ENCODE measurements at regions not wholly inside any gene's neighbourhood (a gene's known extent, or its start where the extent isn't known, plus 50 kb on each side); places are given as distances from the start of the nearest gene placed in this dataset.

- TF ChIP-seq ZFP3 (CRISPR knock-in tag; IDR thresholded peaks at IDR 0.05) = no peak
These were observed 582.0 kb upstream of the TUSC1 start (continued) for GRCh38 chr9:26260238-26260637.

GRCh38 chr9:26247861-26248260 is 569.6 kb upstream of the TUSC1 start:
- TF ChIP-seq TCF4 (CRISPR knock-in tag; IDR thresholded peaks at IDR 0.05; ENCODE audit: borderline replicate concordance) (no peak), BACH2 (CRISPR knock-in tag; IDR thresholded peaks at IDR 0.05; ENCODE audit: borderline replicate concordance) (no peak), ISL1 (CRISPR knock-in tag; IDR thresholded peaks at IDR 0.05) (no peak), RARB (CRISPR knock-in tag; IDR thresholded peaks at IDR 0.05) (no peak), TOX (CRISPR knock-in tag; IDR thresholded peaks at IDR 0.05; ENCODE audit: borderline replicate concordance) (no peak), ZNF70 (CRISPR knock-in tag; IDR thresholded peaks at IDR 0.05) (no peak), SNAI2 (CRISPR knock-in tag; IDR thresholded peaks at IDR 0.05) (no peak), PATZ1 (CRISPR knock-in tag; IDR thresholded peaks at IDR 0.05; ENCODE audit: borderline replicate concordance) (no peak), CSDC2 (CRISPR knock-in tag; IDR thresholded peaks at IDR 0.05) (no peak), ZNF565 (CRISPR knock-in tag; conservative IDR thresholded peaks at IDR 0.05; ENCODE audit: low read depth) (no peak), OSR1 (CRISPR knock-in tag; IDR thresholded peaks at IDR 0.05) (no peak), ESRRG (CRISPR knock-in tag; IDR thresholded peaks at IDR 0.05) (no peak), ZFP3 (CRISPR knock-in tag; IDR thresholded peaks at IDR 0.05) (no peak), GLIS3 (CRISPR knock-in tag; IDR thresholded peaks at IDR 0.05) (no peak), ZNF8 (CRISPR knock-in tag; IDR thresholded peaks at IDR 0.05) (no peak), ARNTL (CRISPR knock-in tag; IDR thresholded peaks at IDR 0.05; ENCODE audit: borderline replicate concordance, low read depth) (no peak)
- TF ChIP-seq, protein P1, sequence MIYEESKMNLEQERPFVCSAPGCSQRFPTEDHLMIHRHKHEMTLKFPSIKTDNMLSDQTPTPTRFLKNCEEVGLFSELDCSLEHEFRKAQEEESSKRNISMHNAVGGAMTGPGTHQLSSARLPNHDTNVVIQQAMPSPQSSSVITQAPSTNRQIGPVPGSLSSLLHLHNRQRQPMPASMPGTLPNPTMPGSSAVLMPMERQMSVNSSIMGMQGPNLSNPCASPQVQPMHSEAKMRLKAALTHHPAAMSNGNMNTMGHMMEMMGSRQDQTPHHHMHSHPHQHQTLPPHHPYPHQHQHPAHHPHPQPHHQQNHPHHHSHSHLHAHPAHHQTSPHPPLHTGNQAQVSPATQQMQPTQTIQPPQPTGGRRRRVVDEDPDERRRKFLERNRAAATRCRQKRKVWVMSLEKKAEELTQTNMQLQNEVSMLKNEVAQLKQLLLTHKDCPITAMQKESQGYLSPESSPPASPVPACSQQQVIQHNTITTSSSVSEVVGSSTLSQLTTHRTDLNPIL (CRISPR knock-in tag; IDR thresholded peaks at IDR 0.05; ENCODE audit: low read depth) = no peak
- TF ChIP-seq, protein P2, sequence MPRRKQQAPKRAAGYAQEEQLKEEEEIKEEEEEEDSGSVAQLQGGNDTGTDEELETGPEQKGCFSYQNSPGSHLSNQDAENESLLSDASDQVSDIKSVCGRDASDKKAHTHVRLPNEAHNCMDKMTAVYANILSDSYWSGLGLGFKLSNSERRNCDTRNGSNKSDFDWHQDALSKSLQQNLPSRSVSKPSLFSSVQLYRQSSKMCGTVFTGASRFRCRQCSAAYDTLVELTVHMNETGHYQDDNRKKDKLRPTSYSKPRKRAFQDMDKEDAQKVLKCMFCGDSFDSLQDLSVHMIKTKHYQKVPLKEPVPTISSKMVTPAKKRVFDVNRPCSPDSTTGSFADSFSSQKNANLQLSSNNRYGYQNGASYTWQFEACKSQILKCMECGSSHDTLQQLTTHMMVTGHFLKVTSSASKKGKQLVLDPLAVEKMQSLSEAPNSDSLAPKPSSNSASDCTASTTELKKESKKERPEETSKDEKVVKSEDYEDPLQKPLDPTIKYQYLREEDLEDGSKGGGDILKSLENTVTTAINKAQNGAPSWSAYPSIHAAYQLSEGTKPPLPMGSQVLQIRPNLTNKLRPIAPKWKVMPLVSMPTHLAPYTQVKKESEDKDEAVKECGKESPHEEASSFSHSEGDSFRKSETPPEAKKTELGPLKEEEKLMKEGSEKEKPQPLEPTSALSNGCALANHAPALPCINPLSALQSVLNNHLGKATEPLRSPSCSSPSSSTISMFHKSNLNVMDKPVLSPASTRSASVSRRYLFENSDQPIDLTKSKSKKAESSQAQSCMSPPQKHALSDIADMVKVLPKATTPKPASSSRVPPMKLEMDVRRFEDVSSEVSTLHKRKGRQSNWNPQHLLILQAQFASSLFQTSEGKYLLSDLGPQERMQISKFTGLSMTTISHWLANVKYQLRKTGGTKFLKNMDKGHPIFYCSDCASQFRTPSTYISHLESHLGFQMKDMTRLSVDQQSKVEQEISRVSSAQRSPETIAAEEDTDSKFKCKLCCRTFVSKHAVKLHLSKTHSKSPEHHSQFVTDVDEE (CRISPR knock-in tag; IDR thresholded peaks at IDR 0.05) = no peak
- TF ChIP-seq, protein P3, sequence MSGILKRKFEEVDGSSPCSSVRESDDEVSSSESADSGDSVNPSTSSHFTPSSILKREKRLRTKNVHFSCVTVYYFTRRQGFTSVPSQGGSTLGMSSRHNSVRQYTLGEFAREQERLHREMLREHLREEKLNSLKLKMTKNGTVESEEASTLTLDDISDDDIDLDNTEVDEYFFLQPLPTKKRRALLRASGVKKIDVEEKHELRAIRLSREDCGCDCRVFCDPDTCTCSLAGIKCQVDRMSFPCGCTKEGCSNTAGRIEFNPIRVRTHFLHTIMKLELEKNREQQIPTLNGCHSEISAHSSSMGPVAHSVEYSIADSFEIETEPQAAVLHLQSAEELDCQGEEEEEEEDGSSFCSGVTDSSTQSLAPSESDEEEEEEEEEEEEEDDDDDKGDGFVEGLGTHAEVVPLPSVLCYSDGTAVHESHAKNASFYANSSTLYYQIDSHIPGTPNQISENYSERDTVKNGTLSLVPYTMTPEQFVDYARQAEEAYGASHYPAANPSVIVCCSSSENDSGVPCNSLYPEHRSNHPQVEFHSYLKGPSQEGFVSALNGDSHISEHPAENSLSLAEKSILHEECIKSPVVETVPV (CRISPR knock-in tag; IDR thresholded peaks at IDR 0.05) = no peak
- ATAC-seq = no peak

GRCh38 chr9:26244661-26245451 is 566.6 kb upstream of the TUSC1 start:
- TF ChIP-seq ISL1 (CRISPR knock-in tag; IDR thresholded peaks at IDR 0.05) (peak; percentile 51; the same call in 1 of the 2 replicates), TCF4 (CRISPR knock-in tag; IDR thresholded peaks at IDR 0.05; ENCODE audit: borderline replicate concordance) (no peak), TOX (CRISPR knock-in tag; IDR thresholded peaks at IDR 0.05; ENCODE audit: borderline replicate concordance) (no peak), ZNF8 (CRISPR knock-in tag; IDR thresholded peaks at IDR 0.05) (no peak), PATZ1 (CRISPR knock-in tag; IDR thresholded peaks at IDR 0.05; ENCODE audit: borderline replicate concordance) (no peak)
- ATAC-seq = no peak

All from SK-N-SH treated with all-trans-retinoic acid at 6 μM for 48 hours (cell line).